Esophagus (tissue), 2 donors: ENCODE measurements at regions not wholly inside any gene's neighbourhood (a gene's known extent, or its start where the extent isn't known, plus 50 kb on each side); places are given as distances from the start of the nearest gene placed in this dataset.
"Not testable (repeated sequence)": the region's sequence is repeated elsewhere in the genome, so short reads cannot be mapped to it uniquely, and the experiment has no call there.

Experiments used
- H3K27ac ChIP-seq, 2 donors: one replicate each; pipeline ENCODE4 v1.5.1; 2013; ENCODE audit warnings: low read depth in 2 of 2, mild to moderate bottlenecking in 2 of 2, inconsistent platforms in 1 of 2, low read length in 1 of 2, moderate library complexity in 1 of 2
- H3K27me3 ChIP-seq, 2 donors: one replicate each; pipeline ENCODE4 v1.6.1; 2013; ENCODE audit warnings: low read length in 2 of 2, control low read depth in 1 of 2, mild to moderate bottlenecking in 1 of 2; ENCODE audit not compliant: insufficient read depth in 2 of 2, control insufficient read depth in 1 of 2
- H3K36me3 ChIP-seq, 2 donors: one replicate each; pipeline ENCODE4 v1.6.1; 2013; ENCODE audit warnings: low read length in 1 of 2; ENCODE audit not compliant: control insufficient read depth in 2 of 2, insufficient read depth in 2 of 2
- H3K4me1 ChIP-seq, 2 donors: one replicate each; pipeline ENCODE4 v1.6.1; 2013; ENCODE audit warnings: low read length in 1 of 2; ENCODE audit not compliant: control insufficient read depth in 2 of 2, insufficient read depth in 2 of 2
- H3K4me3 ChIP-seq, 2 donors: one replicate each; pipeline ENCODE4 v1.5.1; 2013; ENCODE audit warnings: low read length in 2 of 2, mild to moderate bottlenecking in 2 of 2, low read depth in 1 of 2, moderate library complexity in 1 of 2
- H3K9me3 ChIP-seq, 2 donors: one replicate each; pipeline ENCODE4 v1.6.1; 2013; ENCODE audit warnings: mild to moderate bottlenecking in 2 of 2, low read depth in 1 of 2, low read length in 1 of 2, moderate library complexity in 1 of 2; ENCODE audit not compliant: control insufficient read depth in 2 of 2, insufficient read depth in 1 of 2
- WGBS, 2 donors: extraction: QIAGEN DNeasy Blood & Tissue Kit; methylation state at CpG; one replicate each; pipeline ENCODE4 v1.1.7; 2013; 5-methylcytosine and 5-hydroxymethylcytosine counted together
- donor health status: healthy with polysubstance abuse.
- donor health status: Bipolar disorder and iron deficiency.

- no peaks in the 10 kb centered on the region for H3K9me3 ChIP-seq
- H3K36me3 ChIP-seq, result no peaks in the 10 kb centered on the region
- 62 to 63% methylated on average over 4 of the region's 4 CpGs for WGBS, 2 donors
- H3K27ac ChIP-seq, result no peak overlapping the region
- H3K27me3 ChIP-seq, result no peaks in the 10 kb centered on the region
- no peaks in the 10 kb centered on the region for H3K4me1 ChIP-seq
- H3K4me3 ChIP-seq, result no peak overlapping the region
Observed at GRCh38 chr12:33763331-33763730, 259.0 kb upstream of the ALG10 start.

DNA sequence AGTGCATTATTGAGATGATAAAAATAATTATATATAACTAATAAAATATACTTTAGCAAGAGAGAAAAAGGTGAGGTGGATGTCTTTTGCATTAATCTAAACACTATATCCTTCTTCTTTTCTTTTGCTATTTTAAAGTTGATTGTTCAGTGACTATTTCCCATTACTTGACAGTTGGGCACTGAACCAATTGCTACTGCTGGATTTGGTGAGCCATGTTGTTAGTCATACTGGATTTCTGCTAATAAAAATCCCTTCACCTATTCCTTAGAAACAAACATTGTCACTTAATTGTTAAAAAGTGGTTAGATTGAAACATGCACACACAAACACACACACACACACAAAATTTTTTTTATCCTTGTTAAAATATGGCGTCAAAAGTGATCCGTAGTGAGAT, 251.6 kb upstream of the ALG10 start:
- Histone ChIP-seq H3K27ac (no peak overlapping the region), H3K9me3 (no peaks in the 10 kb centered on the region), H3K27me3 (no peaks in the 10 kb centered on the region), H3K36me3 (no peaks in the 10 kb centered on the region), H3K4me1 (no peaks in the 10 kb centered on the region), H3K4me3 (no peak overlapping the region)
- 46 to 77% methylated on average over 2 of the region's 2 CpGs for WGBS, 2 donors

DNA sequence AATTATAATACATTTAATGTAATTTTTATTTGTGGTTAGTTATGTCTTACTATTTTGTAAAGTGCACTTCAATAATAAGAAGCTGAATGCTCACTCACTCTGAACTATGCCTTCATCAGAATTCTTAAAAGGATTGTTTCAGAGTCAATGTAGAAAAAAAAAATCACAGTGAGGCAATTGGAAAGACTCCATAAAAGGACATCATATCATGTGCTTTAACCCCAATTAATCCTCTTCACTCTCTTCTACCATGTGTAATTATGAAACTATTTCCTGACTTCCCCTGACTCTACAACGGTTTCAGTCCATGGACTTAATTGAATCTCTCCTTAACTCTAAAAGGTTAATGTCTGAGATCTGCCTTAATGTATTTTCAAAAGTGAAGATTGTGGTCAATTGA, 250.4 kb upstream of the ALG10 start:
- Histone ChIP-seq H3K27me3 (no peaks in the 10 kb centered on the region), H3K4me3 (no peak overlapping the region), H3K4me1 (no peaks in the 10 kb centered on the region), H3K36me3 (no peaks in the 10 kb centered on the region), H3K9me3 (no peaks in the 10 kb centered on the region), H3K27ac (no peak overlapping the region)
- 53 to 70% methylated on average over 1 of the region's 1 CpG for WGBS, 2 donors

GRCh38 chr12:33773091-33773490, 249.2 kb upstream of the ALG10 start:
- H3K27ac ChIP-seq, H3K4me1 ChIP-seq, H3K27me3 ChIP-seq, H3K9me3 ChIP-seq, H3K4me3 ChIP-seq, H3K36me3 ChIP-seq: not testable (repeated sequence)
- WGBS, 2 donors, result 72 to 83% methylated on average over 7 of the region's 7 CpGs

DNA sequence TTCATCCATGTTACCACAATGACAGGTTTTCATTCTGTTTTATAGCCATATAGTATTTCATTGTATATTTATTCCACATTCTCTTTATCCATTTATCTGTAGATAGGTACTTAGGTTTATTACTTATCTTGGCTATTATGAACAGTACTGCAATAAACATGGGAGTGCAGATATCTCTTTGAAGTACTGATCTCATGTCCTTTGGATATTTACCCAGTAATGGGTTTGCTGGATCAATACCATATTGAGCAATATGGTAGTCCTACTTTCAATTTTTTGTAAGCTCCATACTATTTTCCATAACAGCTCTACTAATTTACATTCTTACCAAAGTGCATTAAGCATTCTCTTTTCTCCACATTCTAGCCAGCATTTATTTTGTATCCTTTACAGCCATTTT, 235.8 kb upstream of the ALG10 start:
- no peak overlapping the region for H3K4me3 ChIP-seq
- H3K4me1 ChIP-seq, result no peaks in the 10 kb centered on the region
- H3K36me3 ChIP-seq, result no peaks in the 10 kb centered on the region
- H3K27me3 ChIP-seq, result no peaks in the 10 kb centered on the region
- H3K9me3 ChIP-seq, result no peaks in the 10 kb centered on the region
- no peak overlapping the region for H3K27ac ChIP-seq

- Histone ChIP-seq H3K4me3 (no peak overlapping the region), H3K4me1 (no peaks in the 10 kb centered on the region), H3K36me3 (no peaks in the 10 kb centered on the region), H3K9me3 (no peaks in the 10 kb centered on the region), H3K27me3 (no peaks in the 10 kb centered on the region), H3K27ac (no peak overlapping the region)
Observed at GRCh38 chr12:33794954-33795353, 227.3 kb upstream of the ALG10 start.

DNA sequence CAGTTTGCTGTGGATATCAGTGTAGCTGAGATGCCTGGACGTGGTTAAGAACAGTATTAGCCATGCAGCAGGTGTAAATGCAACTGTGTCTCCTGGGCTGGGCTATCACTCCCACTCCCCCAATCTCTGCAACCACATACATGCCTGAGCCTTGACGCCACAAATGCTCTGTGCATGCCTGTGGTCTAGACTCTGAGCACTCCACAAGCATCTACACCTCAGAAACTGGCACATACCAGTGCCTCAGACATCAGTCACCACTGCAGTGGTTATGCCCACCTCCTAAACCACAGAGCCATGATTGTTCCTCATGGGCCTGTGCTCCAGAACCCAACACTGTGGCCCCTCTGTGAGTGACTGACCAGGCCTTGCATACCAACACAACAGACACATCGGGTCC, 226.8 kb upstream of the ALG10 start:
- H3K36me3 ChIP-seq, result no peaks in the 10 kb centered on the region
- H3K9me3 ChIP-seq, result no peaks in the 10 kb centered on the region
- no peaks in the 10 kb centered on the region for H3K4me1 ChIP-seq
- WGBS, 2 donors, result 62 to 65% methylated on average over 3 of the region's 3 CpGs
- H3K4me3 ChIP-seq, result no peak overlapping the region
- H3K27ac ChIP-seq, result no peak overlapping the region
- no peaks in the 10 kb centered on the region for H3K27me3 ChIP-seq

DNA sequence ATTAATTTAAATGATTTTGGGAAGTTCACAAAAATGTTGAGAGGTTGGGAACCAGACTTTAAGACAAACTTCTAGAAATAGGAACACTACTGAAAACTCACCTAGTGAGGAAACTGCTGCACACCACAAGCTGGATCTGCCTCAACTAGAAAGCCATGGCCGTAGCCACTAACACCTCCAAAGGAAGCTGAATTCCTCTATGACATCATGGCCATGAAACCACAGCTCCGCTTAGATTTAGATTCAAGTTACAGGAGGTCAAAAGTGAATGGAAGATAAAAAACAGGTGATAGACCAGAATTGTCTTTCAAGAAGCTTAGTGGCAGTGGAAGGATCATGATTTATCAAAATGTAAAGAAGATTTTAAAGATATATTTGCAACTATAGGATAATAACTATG, 208.8 kb upstream of the ALG10 start:
- Histone ChIP-seq H3K36me3 (no peaks in the 10 kb centered on the region), H3K27ac (no peak overlapping the region), H3K4me1 (no peaks in the 10 kb centered on the region), H3K9me3 (peaks cover 0 to 4% of the 10 kb centered on the region in 2 donors), H3K4me3 (no peak overlapping the region), H3K27me3 (no peaks in the 10 kb centered on the region)
- 81 to 86% methylated on average over 2 of the region's 2 CpGs for WGBS, 2 donors

GRCh38 chr12:33817713-33818112, 204.6 kb upstream of the ALG10 start:
- WGBS, 2 donors, result 74 to 83% methylated on average over 1 of the region's 1 CpG
- H3K36me3 ChIP-seq, result no peaks in the 10 kb centered on the region

GRCh38 chr12:33818313-33818712, 204.0 kb upstream of the ALG10 start:
- Histone ChIP-seq H3K4me1 (no peaks in the 10 kb centered on the region), H3K27me3 (no peaks in the 10 kb centered on the region), H3K27ac (no peak overlapping the region), H3K4me3 (no peak overlapping the region), H3K36me3 (no peaks in the 10 kb centered on the region), H3K9me3 (peaks cover 0 to 4% of the 10 kb centered on the region in 2 donors)
- WGBS, 2 donors, result 77 to 83% methylated on average over 5 of the region's 5 CpGs

More at GRCh38 chr12:33817713-33818112, 204.6 kb upstream of the ALG10 start:
- no peak overlapping the region for H3K4me3 ChIP-seq
- no peak overlapping the region for H3K27ac ChIP-seq
- peaks cover 0 to 4% of the 10 kb centered on the region in 2 donors for H3K9me3 ChIP-seq
- no peaks in the 10 kb centered on the region for H3K4me1 ChIP-seq
- no peaks in the 10 kb centered on the region for H3K27me3 ChIP-seq
